ENCODE measurements at regions not wholly inside any gene's neighbourhood (a gene's known extent, or its start where the extent isn't known, plus 50 kb on each side); places are given as distances from the start of the nearest gene placed in this dataset.

GRCh38 chr12:128165387-128165786 is 101.6 kb upstream of the TMEM132C start:
- Histone ChIP-seq H3K9ac (ENCODE audit: extremely low read depth, insufficient read length, low read length) (no peak overlapping the region), H4K20me1 (ENCODE audit: control insufficient read depth, insufficient read depth, insufficient read length) (no peaks in the 10 kb centered on the region), H3K23ac (ENCODE audit: insufficient read length, low read depth, low read length) (no peak overlapping the region), H2BK120ac (ENCODE audit: low read depth, low read length, poor library complexity, severe bottlenecking) (no peak overlapping the region), H3K14ac (ENCODE audit: insufficient read depth, low read length) (no peak overlapping the region), H2BK20ac (ENCODE audit: low read depth, low read length, poor library complexity, severe bottlenecking) (no peak overlapping the region), H3K9me3 (ENCODE audit: control insufficient read depth, low read depth, low read length) (no peaks in the 10 kb centered on the region), H2AK5ac (ENCODE audit: insufficient read length, low read length) (no peak overlapping the region), H3K79me2 (ENCODE audit: insufficient read depth, low read length) (no peaks in the 10 kb centered on the region), H3K4ac (ENCODE audit: low read depth, low read length) (no peak overlapping the region), H2BK5ac (ENCODE audit: insufficient read length, low read length) (no peak overlapping the region), H3K23me2 (ENCODE audit: insufficient read length, low read depth, low read length, poor library complexity, severe bottlenecking) (no peaks in the 10 kb centered on the region), H4K5ac (ENCODE audit: insufficient read length, low read depth, low read length) (no peak overlapping the region), H3K27me3 (ENCODE audit: insufficient read depth, low read length) (no peaks in the 10 kb centered on the region), H3K27ac (ENCODE audit: insufficient read length, low read depth, low read length) (no peak overlapping the region), H4K91ac (ENCODE audit: insufficient read length, low read depth, low read length) (no peak overlapping the region), H2AFZ (ENCODE audit: low read length) (no peak overlapping the region), H3K18ac (ENCODE audit: insufficient read length, low read depth, low read length) (no peak overlapping the region), H3K56ac (ENCODE audit: insufficient read length, low read depth, low read length) (no peak overlapping the region), H3K4me1 (ENCODE audit: insufficient read depth, low read length) (peaks cover 6% of the 10 kb centered on the region; the same call in 1 of the 2 replicates), H2BK12ac (ENCODE audit: insufficient read length, low read depth, low read length) (no peak overlapping the region), H3K4me2 (ENCODE audit: insufficient read depth, insufficient read length, low read length) (no peak overlapping the region), H3T11ph (ENCODE audit: low read length) (no peak overlapping the region), H3K79me1 (ENCODE audit: insufficient read depth, low read depth, low read length, poor library complexity, severe bottlenecking) (no peaks in the 10 kb centered on the region), H2BK15ac (ENCODE audit: low read depth, low read length) (no peak overlapping the region), H4K8ac (replicated peaks; ENCODE audit: insufficient read length, low read depth, low read length) (no peak overlapping the region)
- no peak for TF ChIP-seq CTCF (conservative IDR thresholded peaks at IDR 0.05)
- Mint-ChIP-seq H3K4me1 (peaks cover 37 to 44% of the 10 kb centered on the region in 2 experiments), H3K9me3 (peaks cover 0 to 2% of the 10 kb centered on the region in 2 experiments; a peak in 2 of 5 replicates), H3K27me3 (ENCODE audit: low read depth) (peaks cover 5% of the 10 kb centered on the region), H3K27ac (no peak overlapping the region), H3K4me3 (no peak overlapping the region), H3K36me3 (ENCODE audit: insufficient read depth in 1 of 3, low read depth in 3 of 3) (peaks cover 0 to 6% (median 0%) of the 10 kb centered on the region in 3 experiments; a peak in 2 of 7 replicates)
- no peak for DNase-seq
- WGBS (ENCODE audit: extremely low coverage, insufficient read length, low lambda C conversion rate), result no CpG with 5 or more reads among the region's 3 CpGs

Data from H9 (cell line).